Liver (tissue), 3 donors: ENCODE measurements at regions not wholly inside any gene's neighbourhood (a gene's known extent, or its start where the extent isn't known, plus 50 kb on each side); places are given as distances from the start of the nearest gene placed in this dataset.

Source experiments
- ATF3 ChIP-seq: IDR thresholded peaks from 2 replicates; pipeline ENCODE4 v1.6.1; 2016; ENCODE audit warnings: antibody characterized with exemption
- CTCF ChIP-seq: fragments of 150-350 bp; IDR thresholded peaks from 2 replicates; pipeline ENCODE4 v1.5.1; 2017; ENCODE audit warnings: improper control_type of control experiment, low read depth, low read length; ENCODE audit not compliant: missing input control
- EGR1 ChIP-seq, 2 donors: IDR thresholded peaks; 2 replicates each; pipeline ENCODE4 v1.6.1; 2016 to 2018; ENCODE audit warnings: antibody characterized with exemption in 2 of 2, low read depth in 2 of 2
- FOXA1 ChIP-seq: IDR thresholded peaks from 2 replicates; pipeline ENCODE4 v1.6.1; 2016; ENCODE audit warnings: antibody characterized with exemption
- JUND ChIP-seq, 2 donors: IDR thresholded peaks; 2 replicates each; pipeline ENCODE4 v1.6.1; 2016; ENCODE audit warnings: antibody characterized with exemption in 2 of 2
- MAX ChIP-seq: IDR thresholded peaks from 2 replicates; pipeline ENCODE4 v1.6.1; 2016; ENCODE audit warnings: antibody characterized with exemption
- RAD21 ChIP-seq, 2 donors: IDR thresholded peaks; 2 replicates each; pipeline ENCODE4 v1.6.1; 2016; ENCODE audit warnings: antibody characterized with exemption in 2 of 2, mild to moderate bottlenecking in 2 of 2
- REST ChIP-seq: IDR thresholded peaks from 2 replicates; pipeline ENCODE4 v1.6.1; 2016; ENCODE audit warnings: antibody characterized with exemption, mild to moderate bottlenecking
- RXRA ChIP-seq, 2 donors: IDR thresholded peaks; 2 replicates each; pipeline ENCODE4 v1.6.1; 2017 to 2018; ENCODE audit warnings: antibody characterized with exemption in 2 of 2, mild to moderate bottlenecking in 1 of 2
- TAF1 ChIP-seq: conservative IDR thresholded peaks from 2 replicates; pipeline ENCODE4 v1.6.1; 2016; ENCODE audit warnings: antibody characterized with exemption, mild to moderate bottlenecking
- YY1 ChIP-seq: IDR thresholded peaks from 2 replicates; pipeline ENCODE4 v1.6.1; 2016; ENCODE audit warnings: antibody characterized with exemption, mild to moderate bottlenecking
- ZBTB33 ChIP-seq: IDR thresholded peaks from 2 replicates; pipeline ENCODE4 v1.6.1; 2016; ENCODE audit warnings: antibody characterized with exemption
- donor health status: healthy.
- donor health status: healthy.

- TF ChIP-seq REST (no peak), CTCF (no peak), EGR1 (IDR thresholded peaks at IDR 0.05; ENCODE audit: low read depth in 2 of 2) (no peak), ZBTB33 (no peak), RXRA (IDR thresholded peaks at IDR 0.05) (no peak), MAX (no peak), TAF1 (no peak), FOXA1 (no peak), ATF3 (no peak), JUND (IDR thresholded peaks at IDR 0.05) (no peak), YY1 (no peak), RAD21 (IDR thresholded peaks at IDR 0.05) (no peak)
These were observed 278.4 kb upstream of the SNX7 start for GRCh38 chr1:98382986-98383740.
